Breast epithelium (tissue), 4 donors: ENCODE measurements at regions not wholly inside any gene's neighbourhood (a gene's known extent, or its start where the extent isn't known, plus 50 kb on each side); places are given as distances from the start of the nearest gene placed in this dataset.

Experiments
- DNase-seq, 2 donors: peaks; one replicate each; pipeline ENCODE4 v3.0.0-alpha.2; 2019; ENCODE audit warnings: low spot score in 2 of 2
- H3K27ac ChIP-seq, 2 donors: fragments of 200-600 bp; sonication (generic) in 1 of 2; one replicate each; pipeline ENCODE4 v1.5.1; 2016 to 2019; ENCODE audit warnings: mild to moderate bottlenecking in 1 of 2
- H3K27me3 ChIP-seq, 2 donors: fragments of 200-600 bp; sonication (generic) in 1 of 2; one replicate each; pipeline versions ENCODE4 v1.5.1 to v1.6.0; 2017 to 2019; ENCODE audit warnings: control low read depth in 1 of 2, mild to moderate bottlenecking in 1 of 2
- H3K36me3 ChIP-seq: fragments of 200-600 bp; one replicate; pipeline ENCODE4 v1.5.1; 2019
- H3K4me1 ChIP-seq, 2 donors: fragments of 200-600 bp; sonication (generic); one replicate each; pipeline ENCODE4 v1.5.1; 2016 to 2019; ENCODE audit warnings: control low read depth in 1 of 2
- H3K4me3 ChIP-seq, 3 donors: fragments of 200-600 bp; sonication (generic); 1 replicate in 2 of 3; 2 replicates in 1 of 3; pipeline ENCODE4 v1.5.1; 2016 to 2019; ENCODE audit warnings: mild to moderate bottlenecking in 3 of 3, moderate library complexity in 2 of 3
- H3K9me3 ChIP-seq, 2 donors: fragments of 200-600 bp; sonication (generic) in 1 of 2; one replicate each; pipeline ENCODE4 v1.5.1; 2016 to 2019; ENCODE audit warnings: control low read depth in 1 of 2
- CTCF ChIP-seq, 3 donors: fragments of 450-650 bp; IDR thresholded peaks; one replicate each; pipeline ENCODE4 v1.5.1; 2016 to 2017; ENCODE audit warnings: antibody characterized with exemption in 3 of 3, mild to moderate bottlenecking in 3 of 3, moderate library complexity in 3 of 3
- POLR2A ChIP-seq: fragments of 450-650 bp; IDR thresholded peaks from one replicate; pipeline ENCODE4 v1.6.1; 2016; ENCODE audit warnings: antibody characterized with exemption, mild to moderate bottlenecking, moderate library complexity
- POLR2AphosphoS5 ChIP-seq, 3 donors: sonication (generic); formaldehyde crosslinking; IDR thresholded peaks; one replicate each; pipeline ENCODE4 v1.6.1; 2017; ENCODE audit warnings: antibody characterized with exemption in 3 of 3
- intact Hi-C: fragments of 100-400 bp; cut with DNase I; formaldehyde crosslinking; loops from one replicate; pipeline ENCODE4 v1.15.1; 2023; ENCODE audit warnings: low total_unique reads

- H3K36me3 ChIP-seq, result no peaks in the 10 kb centered on the region
- H3K27ac ChIP-seq, result no peak overlapping the region
- H3K9me3 ChIP-seq, result peaks cover 0 to 13% of the 10 kb centered on the region in 2 donors
- intact Hi-C loops, result no loop called here
- H3K4me1 ChIP-seq, result no peaks in the 10 kb centered on the region
- no peak for TF ChIP-seq POLR2A
- no peak for TF ChIP-seq POLR2AphosphoS5 (IDR thresholded peaks at IDR 0.05)
- no peak for TF ChIP-seq CTCF (IDR thresholded peaks at IDR 0.05)
- H3K4me3 ChIP-seq, result no peak overlapping the region
- DNase-seq, result no peak
- no peaks in the 10 kb centered on the region for H3K27me3 ChIP-seq
Measured at GRCh38 chr13:76737526-76737925, 148.7 kb downstream of the KCTD12 start.

- Histone ChIP-seq H3K9me3 (no peaks in the 10 kb centered on the region), H3K27ac (no peak overlapping the region), H3K4me1 (no peaks in the 10 kb centered on the region), H3K27me3 (no peaks in the 10 kb centered on the region), H3K4me3 (no peak overlapping the region), H3K36me3 (no peaks in the 10 kb centered on the region)
- TF ChIP-seq POLR2A (no peak), CTCF (IDR thresholded peaks at IDR 0.05) (no peak), POLR2AphosphoS5 (IDR thresholded peaks at IDR 0.05) (no peak)
- intact Hi-C loops, result no loop called here
- DNase-seq, result no peak
Measured at GRCh38 chr13:76735641-76736040, 150.6 kb downstream of the KCTD12 start.

GRCh38 chr13:76733671-76734070, 152.5 kb downstream of the KCTD12 start:
- no peak overlapping the region for H3K4me3 ChIP-seq
- H3K27me3 ChIP-seq, result no peaks in the 10 kb centered on the region
- H3K27ac ChIP-seq, result no peak overlapping the region
- intact Hi-C loops, result loop anchor here (2.0 kb wide), 1 partner anchor 41 kb away; no protein-coding TSS in a partner anchor
- H3K9me3 ChIP-seq, result no peaks in the 10 kb centered on the region
- no peaks in the 10 kb centered on the region for H3K4me1 ChIP-seq
- no peak for DNase-seq
- H3K36me3 ChIP-seq, result no peaks in the 10 kb centered on the region
- TF ChIP-seq POLR2AphosphoS5 (IDR thresholded peaks at IDR 0.05) (no peak), POLR2A (no peak), CTCF (IDR thresholded peaks at IDR 0.05) (no peak)

GRCh38 chr13:76732367-76732766, 153.8 kb downstream of the KCTD12 start:
- Histone ChIP-seq H3K9me3 (no peaks in the 10 kb centered on the region), H3K4me3 (no peak overlapping the region), H3K27ac (no peak overlapping the region), H3K4me1 (no peaks in the 10 kb centered on the region), H3K36me3 (no peaks in the 10 kb centered on the region), H3K27me3 (no peaks in the 10 kb centered on the region)
- no peak for DNase-seq
- TF ChIP-seq POLR2AphosphoS5 (IDR thresholded peaks at IDR 0.05), result no peak
- TF ChIP-seq CTCF (IDR thresholded peaks at IDR 0.05), result no peak
- no peak for TF ChIP-seq POLR2A
- intact Hi-C loops, result loop anchor here (2.0 kb wide), 1 partner anchor 42 kb away; no protein-coding TSS in a partner anchor

- H3K36me3 ChIP-seq, result no peaks in the 10 kb centered on the region
Measured at GRCh38 chr13:76730220-76730619, 156.0 kb downstream of the KCTD12 start.

More at GRCh38 chr13:76730220-76730619, 156.0 kb downstream of the KCTD12 start:
- TF ChIP-seq POLR2A, result no peak
- no peak for TF ChIP-seq CTCF (IDR thresholded peaks at IDR 0.05)
- TF ChIP-seq POLR2AphosphoS5 (IDR thresholded peaks at IDR 0.05), result no peak
- Histone ChIP-seq H3K4me3 (no peak overlapping the region), H3K4me1 (no peaks in the 10 kb centered on the region), H3K27me3 (no peaks in the 10 kb centered on the region), H3K27ac (no peak overlapping the region), H3K9me3 (no peaks in the 10 kb centered on the region)
- no peak for DNase-seq
- intact Hi-C loops, result no loop called here
